Transverse colon (tissue), 4 donors: ENCODE measurements at regions not wholly inside any gene's neighbourhood (a gene's known extent, or its start where the extent isn't known, plus 50 kb on each side); places are given as distances from the start of the nearest gene placed in this dataset.

Experiments used
- POLR2A ChIP-seq: fragments of 450-650 bp; IDR thresholded peaks from one replicate; pipeline ENCODE4 v1.6.1; 2016; ENCODE audit warnings: antibody characterized with exemption, mild to moderate bottlenecking, moderate library complexity
- POLR2AphosphoS5 ChIP-seq, 3 donors: sonication (generic); formaldehyde crosslinking; IDR thresholded peaks; one replicate each; pipeline ENCODE4 v1.6.1; 2016; ENCODE audit warnings: antibody characterized with exemption in 3 of 3
- TF ChIP-seq, protein P1 (sequence below), 5 experiments: fragments of 200-600 bp in 3 of 5; fragments of 450-650 bp in 2 of 5; sonication (generic) in 3 of 5; IDR thresholded peaks; 1 replicate in 2 of 5; 2 replicates in 3 of 5; pipeline ENCODE4 v1.5.1; 2016 to 2017; ENCODE audit warnings: antibody characterized with exemption in 5 of 5, inconsistent platforms in 3 of 5, mild to moderate bottlenecking in 2 of 5, moderate library complexity in 1 of 5

GRCh38 chr6:91827151-91827550, 1240.3 kb upstream of the MAP3K7 start:
- no peak for TF ChIP-seq POLR2A
- TF ChIP-seq, protein P1, sequence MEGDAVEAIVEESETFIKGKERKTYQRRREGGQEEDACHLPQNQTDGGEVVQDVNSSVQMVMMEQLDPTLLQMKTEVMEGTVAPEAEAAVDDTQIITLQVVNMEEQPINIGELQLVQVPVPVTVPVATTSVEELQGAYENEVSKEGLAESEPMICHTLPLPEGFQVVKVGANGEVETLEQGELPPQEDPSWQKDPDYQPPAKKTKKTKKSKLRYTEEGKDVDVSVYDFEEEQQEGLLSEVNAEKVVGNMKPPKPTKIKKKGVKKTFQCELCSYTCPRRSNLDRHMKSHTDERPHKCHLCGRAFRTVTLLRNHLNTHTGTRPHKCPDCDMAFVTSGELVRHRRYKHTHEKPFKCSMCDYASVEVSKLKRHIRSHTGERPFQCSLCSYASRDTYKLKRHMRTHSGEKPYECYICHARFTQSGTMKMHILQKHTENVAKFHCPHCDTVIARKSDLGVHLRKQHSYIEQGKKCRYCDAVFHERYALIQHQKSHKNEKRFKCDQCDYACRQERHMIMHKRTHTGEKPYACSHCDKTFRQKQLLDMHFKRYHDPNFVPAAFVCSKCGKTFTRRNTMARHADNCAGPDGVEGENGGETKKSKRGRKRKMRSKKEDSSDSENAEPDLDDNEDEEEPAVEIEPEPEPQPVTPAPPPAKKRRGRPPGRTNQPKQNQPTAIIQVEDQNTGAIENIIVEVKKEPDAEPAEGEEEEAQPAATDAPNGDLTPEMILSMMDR (IDR thresholded peaks at IDR 0.05) = no peak
- no peak for TF ChIP-seq POLR2AphosphoS5 (IDR thresholded peaks at IDR 0.05)
